ENCODE measurements at regions not wholly inside any gene's neighbourhood (a gene's known extent, or its start where the extent isn't known, plus 50 kb on each side); places are given as distances from the start of the nearest gene placed in this dataset.

DNA sequence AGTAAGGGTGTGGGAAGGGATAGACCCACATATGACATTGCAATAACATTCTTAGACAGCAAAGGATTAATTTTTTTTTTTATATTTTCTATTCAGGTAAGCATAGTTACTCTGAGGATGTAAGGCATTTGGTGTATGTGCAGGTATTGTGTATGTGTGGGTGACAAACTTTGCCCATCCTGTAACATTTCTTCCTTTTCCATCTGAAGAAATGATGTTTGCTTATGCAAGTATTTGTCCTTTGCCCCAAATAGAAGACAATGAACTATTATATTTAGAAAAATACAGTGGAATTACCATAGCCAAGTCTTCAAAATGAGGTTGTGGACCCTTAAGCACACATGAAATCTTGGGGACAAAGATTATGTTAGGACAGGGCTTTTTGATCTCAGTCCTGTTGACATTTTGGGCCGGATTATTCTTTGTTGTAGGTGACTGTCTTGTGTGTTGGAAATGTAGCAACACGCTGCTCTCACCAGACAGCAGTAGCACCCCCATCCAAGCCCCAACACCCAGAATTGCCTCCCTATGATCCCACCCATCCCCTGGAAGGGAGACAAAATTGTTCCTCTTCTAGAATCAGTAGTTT lies 1244.7 kb downstream of the STIM2 start:
- no peak for TF ChIP-seq CTCF (IDR thresholded peaks at IDR 0.05)
- TF ChIP-seq POLR2A (IDR thresholded peaks at IDR 0.05), result no peak

All from body of pancreas (tissue), 4 donors.